DND-41 (cell line): ENCODE measurements at regions not wholly inside any gene's neighbourhood (a gene's known extent, or its start where the extent isn't known, plus 50 kb on each side); places are given as distances from the start of the nearest gene placed in this dataset.

ENCODE experiments used
- ATAC-seq: fragments of 200-7000 bp; cut with Tn5 transposase; 3 replicates; pipeline ENCODE4 v1.9.1; 2021; ENCODE audit warnings: low read depth; ENCODE audit not compliant: insufficient read depth
- DNase-seq: peaks from one replicate; pipeline ENCODE4 v3.0.0-alpha.2; 2020
- H2AFZ ChIP-seq: 2 replicates; pipeline ENCODE4 v1.6.0; 2012; ENCODE audit warnings: low read depth, low read length
- H3K27ac ChIP-seq: 2 replicates; pipeline ENCODE4 v1.5.1; 2012; ENCODE audit warnings: low read length, inconsistent platforms
- H3K27me3 ChIP-seq: fragments of 200-600 bp; sonication (generic); 2 replicates; pipeline ENCODE4 v1.6.0; 2012; ENCODE audit warnings: low read length, mild to moderate bottlenecking, inconsistent platforms; ENCODE audit not compliant: insufficient read depth, poor library complexity
- H3K36me3 ChIP-seq: 2 replicates; pipeline ENCODE4 v1.5.1; 2012; ENCODE audit warnings: low read length, inconsistent platforms; ENCODE audit not compliant: insufficient read depth
- H3K4me1 ChIP-seq: 2 replicates; pipeline ENCODE4 v1.5.1; 2012; ENCODE audit warnings: mild to moderate bottlenecking, low read length; ENCODE audit not compliant: insufficient read depth
- H3K4me2 ChIP-seq: 2 replicates; pipeline ENCODE4 v1.6.0; 2012; ENCODE audit warnings: mild to moderate bottlenecking, moderate library complexity, low read length, inconsistent platforms; ENCODE audit not compliant: insufficient read depth
- H3K4me3 ChIP-seq, 2 experiments: fragments of 200-600 bp in 1 of 2; shearing (Covaris generic) in 1 of 2; 2 replicates each; pipeline ENCODE4 v1.5.1; 2012 to 2016; ENCODE audit warnings: inconsistent platforms in 2 of 2, low read length in 2 of 2, mild to moderate bottlenecking in 2 of 2, low read depth in 1 of 2, moderate library complexity in 1 of 2
- H3K79me2 ChIP-seq: 2 replicates; pipeline ENCODE4 v1.6.0; 2012; ENCODE audit warnings: low read length, inconsistent platforms; ENCODE audit not compliant: insufficient read depth
- H3K9ac ChIP-seq: 2 replicates; pipeline ENCODE4 v1.6.0; 2012; ENCODE audit warnings: low read depth, mild to moderate bottlenecking, inconsistent platforms, low read length, moderate library complexity
- H3K9me3 ChIP-seq: 2 replicates; pipeline ENCODE4 v1.5.1; 2012; ENCODE audit warnings: low read length, moderate library complexity, mild to moderate bottlenecking, inconsistent platforms; ENCODE audit not compliant: insufficient read depth, severe bottlenecking
- H4K20me1 ChIP-seq: 2 replicates; pipeline ENCODE4 v1.6.0; 2012; ENCODE audit warnings: low read length; ENCODE audit not compliant: insufficient read depth
- EZH2 ChIP-seq: IDR thresholded peaks from 3 replicates; pipeline ENCODE4 v1.6.1; 2012; ENCODE audit warnings: borderline replicate concordance, low read depth, mild to moderate bottlenecking, moderate library complexity, low read length, inconsistent platforms; ENCODE audit not compliant: severe bottlenecking
- TF ChIP-seq, protein P1 (sequence below): IDR thresholded peaks from 2 replicates; pipeline ENCODE4 v1.5.1; 2012; ENCODE audit warnings: borderline replicate concordance, low read length, moderate library complexity, mild to moderate bottlenecking; ENCODE audit not compliant: poor library complexity, severe bottlenecking; ENCODE audit errors: extremely low read depth

DNA sequence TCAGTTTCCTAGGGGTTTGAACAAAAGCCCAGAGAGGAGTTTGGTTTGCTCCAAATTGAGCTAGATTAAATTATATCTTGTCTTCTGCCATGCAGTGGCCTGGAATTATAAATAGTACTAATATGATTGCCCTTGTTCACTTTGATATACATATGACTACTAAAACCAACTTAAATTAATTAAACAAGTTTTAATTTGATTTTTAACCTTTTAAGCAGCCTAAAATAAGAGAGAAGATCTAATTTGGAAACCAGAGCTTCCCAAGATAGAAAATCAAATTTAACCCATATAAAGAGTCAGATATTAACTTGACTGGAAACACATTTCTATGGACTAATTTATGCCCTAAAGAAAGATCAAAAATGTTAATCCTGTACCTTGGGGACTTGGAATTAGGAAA lies 444.5 kb upstream of the SLC8A1 start:
- ATAC-seq, result no peak
- Histone ChIP-seq H3K36me3 (no peaks in the 10 kb centered on the region), H3K27ac (no peak overlapping the region), H3K4me2 (no peak overlapping the region), H3K9ac (no peak overlapping the region), H3K27me3 (no peaks in the 10 kb centered on the region), H3K9me3 (no peaks in the 10 kb centered on the region), H3K4me1 (no peaks in the 10 kb centered on the region), H3K4me3 (no peak overlapping the region), H3K79me2 (no peaks in the 10 kb centered on the region), H4K20me1 (no peaks in the 10 kb centered on the region), H2AFZ (no peak overlapping the region)
- TF ChIP-seq, protein P1, sequence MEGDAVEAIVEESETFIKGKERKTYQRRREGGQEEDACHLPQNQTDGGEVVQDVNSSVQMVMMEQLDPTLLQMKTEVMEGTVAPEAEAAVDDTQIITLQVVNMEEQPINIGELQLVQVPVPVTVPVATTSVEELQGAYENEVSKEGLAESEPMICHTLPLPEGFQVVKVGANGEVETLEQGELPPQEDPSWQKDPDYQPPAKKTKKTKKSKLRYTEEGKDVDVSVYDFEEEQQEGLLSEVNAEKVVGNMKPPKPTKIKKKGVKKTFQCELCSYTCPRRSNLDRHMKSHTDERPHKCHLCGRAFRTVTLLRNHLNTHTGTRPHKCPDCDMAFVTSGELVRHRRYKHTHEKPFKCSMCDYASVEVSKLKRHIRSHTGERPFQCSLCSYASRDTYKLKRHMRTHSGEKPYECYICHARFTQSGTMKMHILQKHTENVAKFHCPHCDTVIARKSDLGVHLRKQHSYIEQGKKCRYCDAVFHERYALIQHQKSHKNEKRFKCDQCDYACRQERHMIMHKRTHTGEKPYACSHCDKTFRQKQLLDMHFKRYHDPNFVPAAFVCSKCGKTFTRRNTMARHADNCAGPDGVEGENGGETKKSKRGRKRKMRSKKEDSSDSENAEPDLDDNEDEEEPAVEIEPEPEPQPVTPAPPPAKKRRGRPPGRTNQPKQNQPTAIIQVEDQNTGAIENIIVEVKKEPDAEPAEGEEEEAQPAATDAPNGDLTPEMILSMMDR, result no peak
- no peak for TF ChIP-seq EZH2
- no peak for DNase-seq

DNA sequence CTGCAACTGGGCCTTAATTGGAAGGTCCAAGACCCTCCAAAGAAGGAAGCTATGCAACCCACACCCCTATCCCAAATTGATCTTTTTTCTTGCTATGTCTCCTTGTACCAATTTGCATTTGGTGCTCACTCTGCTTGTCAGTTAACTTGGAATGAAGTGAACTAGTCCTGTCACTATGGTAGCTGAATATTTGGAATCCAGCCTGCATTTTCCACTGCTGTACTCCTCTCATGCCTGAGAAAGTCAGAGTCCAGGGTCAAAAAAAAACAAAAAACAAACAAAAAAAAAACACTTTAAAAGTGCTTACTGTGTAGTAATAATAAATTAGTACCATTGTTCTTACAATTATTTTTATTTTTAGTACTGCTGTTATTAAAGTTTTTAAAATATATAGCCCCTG lies 462.8 kb upstream of the SLC8A1 start:
- no peak overlapping the region for H3K4me3 ChIP-seq
- H3K27me3 ChIP-seq, result no peaks in the 10 kb centered on the region
- no peaks in the 10 kb centered on the region for H3K79me2 ChIP-seq
- no peaks in the 10 kb centered on the region for H3K4me1 ChIP-seq
- H2AFZ ChIP-seq, result no peak overlapping the region
- no peak overlapping the region for H3K9ac ChIP-seq
- H3K9me3 ChIP-seq, result peaks cover 9% of the 10 kb centered on the region
- no peak for ATAC-seq
- no peak overlapping the region for H3K4me2 ChIP-seq
- H3K36me3 ChIP-seq, result no peaks in the 10 kb centered on the region
- TF ChIP-seq, protein P1, result no peak
- no peak for TF ChIP-seq EZH2
- no peaks in the 10 kb centered on the region for H4K20me1 ChIP-seq
- H3K27ac ChIP-seq, result no peak overlapping the region
- no peak for DNase-seq

DNA sequence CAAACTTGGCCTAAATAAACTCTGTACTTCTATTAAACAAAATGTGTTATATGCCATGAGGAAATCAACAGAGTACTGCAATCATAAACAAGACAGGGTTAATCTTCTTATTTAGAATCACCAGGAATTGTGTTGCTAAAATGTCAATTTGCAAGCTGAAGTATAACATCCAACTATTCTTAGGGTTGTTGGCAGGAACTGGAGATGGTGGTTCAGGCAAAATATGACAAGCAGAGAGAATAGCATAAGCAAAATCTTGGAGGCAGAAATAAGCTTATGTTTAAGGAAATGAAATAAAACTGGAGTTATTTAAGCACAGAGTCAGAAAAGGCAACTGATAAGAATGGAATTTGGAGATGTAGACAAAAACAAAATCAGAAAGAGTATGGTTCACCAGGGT lies 463.8 kb upstream of the SLC8A1 start:
- no peak overlapping the region for H3K27ac ChIP-seq
- no peaks in the 10 kb centered on the region for H3K36me3 ChIP-seq
- H3K4me1 ChIP-seq, result no peaks in the 10 kb centered on the region
- no peaks in the 10 kb centered on the region for H3K27me3 ChIP-seq
- ATAC-seq (no peak), DNase-seq (no peak)
- no peak overlapping the region for H2AFZ ChIP-seq
- no peaks in the 10 kb centered on the region for H3K79me2 ChIP-seq
- no peak overlapping the region for H3K9ac ChIP-seq
- no peak overlapping the region for H3K4me2 ChIP-seq
- peaks cover 9% of the 10 kb centered on the region for H3K9me3 ChIP-seq
- no peak for TF ChIP-seq EZH2
- TF ChIP-seq, protein P1, result no peak
- no peaks in the 10 kb centered on the region for H4K20me1 ChIP-seq
- no peak overlapping the region for H3K4me3 ChIP-seq

DNA sequence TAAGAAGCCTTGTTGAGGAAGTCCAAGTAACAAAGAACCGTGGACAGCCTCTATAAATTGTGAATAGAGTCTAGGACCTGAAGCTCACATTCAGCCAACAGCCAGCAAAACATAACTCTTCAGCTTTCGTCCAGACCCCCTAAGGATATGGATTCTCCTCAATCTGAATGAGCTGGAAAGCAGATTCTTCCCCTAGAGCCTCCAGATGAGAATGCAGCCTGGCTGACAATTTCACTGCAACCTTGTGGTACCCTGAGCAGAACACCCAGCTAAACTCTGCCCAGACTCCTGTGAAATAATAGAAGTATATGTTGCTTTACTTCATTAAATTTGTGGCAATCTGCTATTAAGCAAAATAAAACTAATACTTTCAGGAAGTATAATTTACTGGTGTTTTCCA lies 483.5 kb upstream of the SLC8A1 start:
- H3K4me2 ChIP-seq, result no peak overlapping the region
- H3K9ac ChIP-seq, result no peak overlapping the region
- TF ChIP-seq EZH2, result no peak
- TF ChIP-seq, protein P1, result no peak
- ATAC-seq, result no peak
- no peak overlapping the region for H3K27ac ChIP-seq
- peaks cover 3% of the 10 kb centered on the region for H3K9me3 ChIP-seq
- H2AFZ ChIP-seq, result no peak overlapping the region
- H3K79me2 ChIP-seq, result no peaks in the 10 kb centered on the region
- no peaks in the 10 kb centered on the region for H3K36me3 ChIP-seq
- no peaks in the 10 kb centered on the region for H4K20me1 ChIP-seq
- no peak for DNase-seq
- H3K4me3 ChIP-seq, result no peak overlapping the region
- 0 out of 2 replicates have a peak, but pooled peaks cover 10% of the 10 kb centered on the region for H3K4me1 ChIP-seq
- no peaks in the 10 kb centered on the region for H3K27me3 ChIP-seq
